Left lung (tissue), 4 donors: ENCODE measurements at regions not wholly inside any gene's neighbourhood (a gene's known extent, or its start where the extent isn't known, plus 50 kb on each side); places are given as distances from the start of the nearest gene placed in this dataset.

Experiments used
- ATAC-seq: fragments of 200-7000 bp; cut with Tn5 transposase; one replicate; pipeline ENCODE4 v1.9.1; 2020; ENCODE audit warnings: moderate library complexity
- DNase-seq, 4 donors: peaks; one replicate each; pipeline ENCODE4 v3.0.0-alpha.2; 2013 to 2020
- H3K27ac ChIP-seq, 2 donors: fragments of 200-600 bp; sonication (generic) in 1 of 2; one replicate each; pipeline versions ENCODE4 v1.5.0 to v1.8.0; 2020 to 2021
- H3K27me3 ChIP-seq, 2 donors: fragments of 200-600 bp; sonication (generic) in 1 of 2; one replicate each; pipeline versions ENCODE4 v1.5.0 to v1.8.0; 2020 to 2021
- H3K36me3 ChIP-seq, 2 donors: fragments of 200-600 bp; sonication (generic) in 1 of 2; one replicate each; pipeline versions ENCODE4 v1.5.0 to v1.8.0; 2020 to 2021
- H3K4me1 ChIP-seq, 2 donors: fragments of 200-600 bp; one replicate each; pipeline ENCODE4 v1.8.0; 2021
- H3K4me3 ChIP-seq, 2 donors: fragments of 200-600 bp; sonication (generic) in 1 of 2; one replicate each; pipeline versions ENCODE4 v1.5.0 to v1.8.0; 2020 to 2021; ENCODE audit warnings: mild to moderate bottlenecking in 1 of 2
- H3K9me3 ChIP-seq, 2 donors: fragments of 200-600 bp; sonication (generic) in 1 of 2; one replicate each; pipeline versions ENCODE4 v1.5.0 to v1.8.0; 2020 to 2021
- intact Hi-C, 2 donors: fragments of 100-400 bp; cut with DNase I; formaldehyde crosslinking; loops; one replicate each; pipeline versions ENCODE4 v1.11.2 to v1.14.2; 2022
- TF ChIP-seq, protein P1 (sequence below), 2 donors: fragments of 200-600 bp; sonication (generic) in 1 of 2; IDR thresholded peaks; one replicate each; pipeline versions ENCODE4 v1.5.0 to v1.8.0; 2021; ENCODE audit warnings: antibody characterized with exemption in 2 of 2
- donor health status: DM: no; HTN: yes; CAD: no.
- donor health status: DM: no; HTN: no; CAD: no.

DNA sequence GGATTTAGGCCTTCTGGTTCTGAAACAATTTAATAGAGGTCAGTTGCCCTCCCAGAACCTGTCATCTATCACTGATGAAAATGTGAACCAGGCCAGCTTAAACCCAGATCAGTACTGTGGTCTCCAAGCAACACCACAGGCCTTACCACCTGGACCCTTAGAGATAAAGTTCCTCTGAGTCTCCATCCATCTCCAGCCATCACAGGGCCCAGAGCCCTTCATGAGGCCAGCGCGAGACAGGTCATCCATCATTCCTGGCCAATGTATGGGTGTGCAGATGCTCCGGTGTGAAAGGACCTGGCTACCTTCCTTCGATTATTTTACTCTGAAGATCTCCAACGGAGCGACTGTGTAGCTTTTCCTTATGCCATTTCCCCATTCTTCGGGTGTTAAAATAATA, 322.7 kb upstream of the SOX11 start:
- Histone ChIP-seq H3K4me1 (no peaks in the 10 kb centered on the region), H3K27me3 (no peaks in the 10 kb centered on the region), H3K9me3 (no peaks in the 10 kb centered on the region), H3K27ac (no peak overlapping the region), H3K4me3 (no peak overlapping the region), H3K36me3 (no peaks in the 10 kb centered on the region)
- DNase-seq (no peak), ATAC-seq (no peak)
- intact Hi-C loops = no loop called here
- TF ChIP-seq, protein P1, sequence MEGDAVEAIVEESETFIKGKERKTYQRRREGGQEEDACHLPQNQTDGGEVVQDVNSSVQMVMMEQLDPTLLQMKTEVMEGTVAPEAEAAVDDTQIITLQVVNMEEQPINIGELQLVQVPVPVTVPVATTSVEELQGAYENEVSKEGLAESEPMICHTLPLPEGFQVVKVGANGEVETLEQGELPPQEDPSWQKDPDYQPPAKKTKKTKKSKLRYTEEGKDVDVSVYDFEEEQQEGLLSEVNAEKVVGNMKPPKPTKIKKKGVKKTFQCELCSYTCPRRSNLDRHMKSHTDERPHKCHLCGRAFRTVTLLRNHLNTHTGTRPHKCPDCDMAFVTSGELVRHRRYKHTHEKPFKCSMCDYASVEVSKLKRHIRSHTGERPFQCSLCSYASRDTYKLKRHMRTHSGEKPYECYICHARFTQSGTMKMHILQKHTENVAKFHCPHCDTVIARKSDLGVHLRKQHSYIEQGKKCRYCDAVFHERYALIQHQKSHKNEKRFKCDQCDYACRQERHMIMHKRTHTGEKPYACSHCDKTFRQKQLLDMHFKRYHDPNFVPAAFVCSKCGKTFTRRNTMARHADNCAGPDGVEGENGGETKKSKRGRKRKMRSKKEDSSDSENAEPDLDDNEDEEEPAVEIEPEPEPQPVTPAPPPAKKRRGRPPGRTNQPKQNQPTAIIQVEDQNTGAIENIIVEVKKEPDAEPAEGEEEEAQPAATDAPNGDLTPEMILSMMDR (IDR thresholded peaks at IDR 0.05) = no peak

DNA sequence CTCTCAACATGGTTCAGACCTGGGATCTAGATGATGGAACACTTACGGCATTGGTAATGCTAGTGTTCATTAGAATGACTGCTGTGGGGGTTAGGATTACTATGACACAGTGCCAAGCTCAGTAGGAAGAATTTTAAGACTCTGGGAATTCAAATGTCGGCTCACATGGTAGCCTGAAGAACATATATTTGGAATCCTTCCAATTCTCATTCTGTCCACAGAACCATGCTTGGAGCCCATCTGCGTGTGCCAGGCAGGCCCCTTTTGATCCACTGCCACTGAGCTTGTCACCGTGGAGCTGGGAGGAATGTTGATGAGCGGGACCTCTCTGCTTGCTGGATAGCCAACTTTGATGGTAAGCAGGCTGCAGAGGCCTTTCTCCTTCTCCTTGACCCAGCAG, 322.0 kb upstream of the SOX11 start:
- Histone ChIP-seq H3K27ac (no peak overlapping the region), H3K4me1 (no peaks in the 10 kb centered on the region), H3K36me3 (no peaks in the 10 kb centered on the region), H3K9me3 (no peaks in the 10 kb centered on the region), H3K4me3 (no peak overlapping the region), H3K27me3 (no peaks in the 10 kb centered on the region)
- DNase-seq (no peak), ATAC-seq (no peak)
- TF ChIP-seq, protein P1 (IDR thresholded peaks at IDR 0.05) = no peak
- intact Hi-C loops = no loop called here

DNA sequence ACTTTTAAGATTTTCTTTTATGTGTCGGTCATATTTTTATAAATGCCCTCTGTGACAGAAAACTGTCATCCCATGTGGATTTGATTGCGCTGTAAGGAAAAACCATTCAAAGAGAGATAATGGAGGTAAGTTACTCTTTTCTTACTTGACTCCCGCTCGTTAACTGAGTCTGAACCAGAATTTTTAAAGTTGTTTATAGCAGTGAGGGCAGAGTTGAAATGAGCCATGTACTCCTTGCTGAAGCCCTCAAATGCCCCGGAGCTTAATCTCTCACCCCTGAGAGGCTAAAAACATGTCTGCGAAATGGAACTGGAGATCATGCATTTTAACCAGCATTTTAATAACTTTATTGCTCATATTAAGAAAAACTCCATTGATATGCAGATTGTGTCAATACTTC, 320.0 kb upstream of the SOX11 start:
- no peak for DNase-seq

DNA sequence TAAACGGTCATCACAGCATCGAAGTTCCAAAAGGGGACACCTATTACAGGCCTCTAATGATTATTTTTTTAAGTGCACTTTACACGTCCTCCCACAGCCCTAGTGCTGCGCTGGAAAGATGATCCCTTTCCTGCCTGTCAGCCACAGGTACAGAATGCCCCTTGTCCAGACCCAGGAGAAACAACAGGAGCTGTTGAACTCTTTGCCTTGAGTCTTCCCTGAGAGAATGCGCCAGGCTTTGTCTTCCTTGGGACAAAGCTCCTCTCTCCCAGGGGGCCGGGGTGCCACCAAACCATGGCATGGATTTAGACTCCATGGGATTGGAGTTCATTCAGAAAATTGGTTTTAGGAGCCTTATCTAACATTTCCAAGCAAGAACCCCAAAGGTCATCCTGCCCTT, 319.0 kb upstream of the SOX11 start:
- Histone ChIP-seq H3K36me3 (no peaks in the 10 kb centered on the region), H3K4me3 (no peak overlapping the region), H3K27ac (no peak overlapping the region), H3K27me3 (no peaks in the 10 kb centered on the region), H3K9me3 (no peaks in the 10 kb centered on the region), H3K4me1 (no peaks in the 10 kb centered on the region)
- intact Hi-C loops = no loop called here
- DNase-seq = peak in 1 of 4 donors; percentile 33
- TF ChIP-seq, protein P1 (IDR thresholded peaks at IDR 0.05) = no peak
- no peak for ATAC-seq

More for the DNA sequence above, 320.0 kb upstream of the SOX11 start:
- ATAC-seq = no peak
- H3K27me3 ChIP-seq = no peaks in the 10 kb centered on the region
- H3K9me3 ChIP-seq = no peaks in the 10 kb centered on the region
- no peaks in the 10 kb centered on the region for H3K36me3 ChIP-seq
- H3K4me1 ChIP-seq = no peaks in the 10 kb centered on the region
- no peak overlapping the region for H3K27ac ChIP-seq
- H3K4me3 ChIP-seq = no peak overlapping the region
- intact Hi-C loops = no loop called here
- TF ChIP-seq, protein P1 (IDR thresholded peaks at IDR 0.05) = no peak

DNA sequence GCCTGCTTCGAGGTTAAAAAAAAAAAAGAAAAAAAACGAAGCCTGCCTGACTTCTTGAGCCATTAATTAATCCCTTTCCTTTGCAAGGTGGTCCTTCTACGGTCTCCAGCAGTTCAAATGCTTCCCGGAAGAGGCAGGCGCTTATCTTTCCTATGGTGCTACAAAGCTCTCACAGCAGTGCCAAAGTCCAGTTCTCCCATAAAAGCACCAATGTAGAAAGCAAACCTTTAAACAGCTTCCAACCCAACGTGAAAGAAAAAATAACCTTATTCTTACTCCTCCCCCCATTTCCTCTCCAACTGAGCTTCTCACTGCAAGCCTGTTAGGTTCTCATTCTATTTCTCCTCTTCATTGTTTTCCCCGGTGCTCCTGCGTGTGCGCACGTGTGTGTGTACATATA, 317.4 kb upstream of the SOX11 start:
- H3K4me1 ChIP-seq = no peaks in the 10 kb centered on the region
- no peaks in the 10 kb centered on the region for H3K27me3 ChIP-seq
- no peak overlapping the region for H3K27ac ChIP-seq
- DNase-seq (no peak), ATAC-seq (no peak)
- H3K9me3 ChIP-seq = no peaks in the 10 kb centered on the region
- no peaks in the 10 kb centered on the region for H3K36me3 ChIP-seq
- intact Hi-C loops = no loop called here
- H3K4me3 ChIP-seq = no peak overlapping the region
- TF ChIP-seq, protein P1 (IDR thresholded peaks at IDR 0.05) = no peak
